ENCODE measurements at regions not wholly inside any gene's neighbourhood (a gene's known extent, or its start where the extent isn't known, plus 50 kb on each side); places are given as distances from the start of the nearest gene placed in this dataset.
"Not testable (repeated sequence)": the region's sequence is repeated elsewhere in the genome, so short reads cannot be mapped to it uniquely, and the experiment has no call there.

GRCh38 chr22:48309836-48310235 lies 1517.8 kb downstream of the BRD1 start:
- DNase-seq: no peak

DNA sequence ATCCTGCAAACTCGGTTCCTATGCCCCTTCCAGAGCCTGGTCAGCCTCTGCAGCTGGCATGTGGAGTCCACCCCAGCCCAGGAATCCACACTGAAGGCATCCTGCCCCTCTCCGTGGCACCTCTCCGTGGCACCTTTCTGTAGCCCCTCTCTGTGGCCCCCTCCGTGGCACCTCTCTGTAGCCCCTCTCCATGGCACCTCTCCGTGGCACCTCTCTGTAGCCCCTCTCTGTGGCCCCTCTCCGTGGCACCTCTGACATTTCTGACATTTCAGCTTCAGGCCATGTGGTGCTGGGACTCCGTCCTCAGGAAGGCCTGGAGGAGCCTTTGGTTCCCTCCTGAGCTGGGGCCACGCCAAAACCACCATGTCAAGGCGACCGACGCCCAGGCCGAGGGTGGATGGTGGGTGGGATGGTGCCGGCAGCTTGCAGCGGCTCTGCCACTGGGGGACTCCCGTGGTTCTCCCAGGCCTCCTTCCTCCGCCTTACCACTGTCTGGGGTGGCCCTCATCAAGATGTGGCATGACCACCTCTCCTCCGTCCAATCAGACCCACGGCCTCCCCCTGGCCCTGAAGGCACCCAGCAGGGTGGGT lies 1518.5 kb downstream of the BRD1 start:
- DNase-seq: no peak

DNA sequence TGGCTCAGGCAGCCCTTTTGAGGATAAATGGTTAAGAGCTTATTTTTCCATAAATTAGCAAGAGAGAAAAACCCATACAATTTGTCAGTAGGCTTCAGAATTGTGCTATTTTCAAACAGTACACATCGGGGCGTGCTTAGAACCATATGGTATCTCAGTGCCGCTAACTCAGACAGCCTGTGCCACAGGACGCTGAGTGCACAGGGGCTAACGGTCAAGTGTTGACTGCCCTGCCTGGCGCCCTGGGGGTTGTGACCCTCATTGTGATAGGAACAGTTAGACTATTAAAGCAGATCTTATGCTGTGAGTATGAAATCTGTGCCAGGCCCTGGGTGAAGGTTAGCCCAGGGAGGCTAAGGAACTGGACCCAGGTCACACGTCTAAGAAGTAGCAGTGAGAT lies 1519.7 kb downstream of the BRD1 start:
- no peak for DNase-seq

- no peak for DNase-seq
Measured at GRCh38 chr22:48306785-48307510, 1520.7 kb downstream of the BRD1 start.

DNA sequence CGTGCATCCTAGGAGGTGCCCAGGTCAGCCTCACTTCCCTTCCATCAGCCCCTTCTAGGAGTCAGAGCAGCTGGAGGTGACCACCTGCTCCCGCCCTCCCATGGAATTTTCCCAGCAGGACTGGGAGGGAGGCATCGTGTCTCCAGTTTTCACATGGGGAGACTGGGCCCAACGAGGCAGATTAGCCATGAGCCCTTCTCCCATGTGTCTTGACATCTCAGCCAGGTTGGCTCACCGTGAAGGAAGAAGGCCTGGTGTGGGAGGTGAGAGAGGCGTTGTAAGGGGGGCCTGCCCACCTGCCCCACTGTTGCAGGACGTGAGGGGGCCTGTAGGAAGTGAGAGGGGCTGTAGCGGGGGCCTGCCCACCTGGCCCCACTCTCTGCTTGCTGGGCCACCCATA lies 1521.4 kb downstream of the BRD1 start:
- no peak for DNase-seq

GRCh38 chr22:48305726-48306235 lies 1521.9 kb downstream of the BRD1 start:
- no peak for DNase-seq

DNA sequence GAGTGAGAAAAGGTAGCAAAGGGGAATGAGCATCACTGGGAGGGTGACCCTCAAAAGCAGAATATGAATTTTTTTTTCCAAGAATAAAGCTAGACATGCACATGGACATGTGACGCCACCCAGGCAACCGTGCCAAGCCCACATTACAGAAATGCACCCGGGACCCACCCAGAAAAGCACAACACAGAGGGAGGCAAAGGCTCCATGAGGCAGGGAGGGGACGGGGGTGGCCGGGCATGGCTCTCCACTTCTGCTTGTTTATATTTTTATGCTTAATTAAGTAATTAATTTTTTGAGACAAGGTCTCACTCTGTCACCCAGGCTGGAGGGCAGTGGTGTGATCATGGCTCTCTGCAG lies 1524.3 kb downstream of the BRD1 start:
- no peak for DNase-seq

DNA sequence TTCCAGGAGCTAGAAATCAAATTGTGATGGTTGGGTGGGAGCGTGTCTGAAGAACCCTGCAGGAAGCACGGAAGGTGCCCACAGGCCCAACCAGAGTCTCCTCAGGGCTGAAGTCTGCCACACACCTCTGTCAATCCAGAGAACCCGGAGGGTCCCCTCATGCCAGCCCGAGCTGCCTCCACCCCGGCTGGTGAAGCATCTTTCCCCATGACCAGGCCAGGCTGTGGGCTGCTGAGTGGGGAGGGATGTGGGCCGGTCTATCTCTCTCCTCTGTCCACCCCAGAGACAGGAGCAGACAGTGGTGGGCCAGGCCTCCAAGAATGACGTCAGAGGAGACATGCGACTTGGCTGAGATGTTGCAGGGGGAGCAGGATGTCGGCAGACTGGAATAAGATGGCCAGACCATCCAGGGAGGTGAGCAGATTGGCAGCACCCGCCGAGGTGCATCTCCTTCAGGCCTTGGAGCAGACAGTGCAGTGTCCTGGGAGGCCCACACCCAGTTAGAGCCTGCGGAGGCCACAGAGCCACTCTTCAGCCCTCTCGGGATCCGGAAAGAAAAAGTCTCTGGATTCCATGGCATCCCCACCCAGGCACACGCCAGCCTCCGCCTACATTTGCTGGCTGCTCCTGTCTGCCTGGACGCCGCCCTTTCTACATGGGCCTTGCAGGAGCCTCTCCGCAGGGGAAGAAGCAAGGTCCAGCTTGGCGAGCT lies 1524.9 kb downstream of the BRD1 start:
- no peak for DNase-seq

GRCh38 chr22:48301908-48302307 lies 1525.8 kb downstream of the BRD1 start:
- no peak for DNase-seq

DNA sequence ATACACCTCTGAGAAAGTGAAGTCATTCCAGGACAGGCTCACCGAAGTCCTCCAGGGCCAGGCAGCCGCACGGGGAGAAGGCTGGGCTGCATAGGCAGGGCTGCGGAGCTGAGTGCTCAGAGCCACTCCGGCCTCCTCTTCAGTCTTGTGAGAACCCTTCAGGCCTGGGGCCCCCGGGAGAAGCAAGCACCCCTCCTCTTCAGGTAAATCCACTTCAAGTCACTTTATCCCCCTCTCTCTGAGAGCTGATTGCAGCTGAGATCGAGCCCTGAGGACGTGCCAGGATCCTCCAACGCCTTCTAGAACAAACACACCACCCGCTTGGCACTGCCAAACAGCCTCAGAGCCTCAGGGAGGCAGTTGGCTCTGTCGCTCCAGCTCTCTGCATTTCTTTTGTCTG lies 1526.3 kb downstream of the BRD1 start:
- DNase-seq: no peak

DNA sequence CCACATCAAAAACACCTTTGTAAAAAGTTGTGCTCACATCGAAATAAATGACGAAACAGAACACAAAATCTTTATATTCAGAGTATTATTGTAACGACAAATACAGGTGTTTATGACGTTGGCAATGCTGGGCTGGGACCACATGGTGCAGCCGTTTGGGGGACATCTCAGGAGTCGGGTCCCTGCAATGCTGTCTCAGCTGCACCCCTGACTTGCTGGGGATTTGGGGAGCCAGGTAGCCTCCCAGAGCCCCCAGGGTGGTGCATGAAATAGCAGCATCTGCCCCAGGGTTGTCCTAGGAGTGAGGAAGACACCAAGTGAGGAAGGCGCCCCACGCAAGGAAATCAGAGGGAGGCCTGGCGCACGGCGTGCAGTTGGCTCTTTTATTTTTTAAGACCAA lies 1526.8 kb downstream of the BRD1 start:
- DNase-seq: no peak

GRCh38 chr22:48299801-48300200 lies 1527.9 kb downstream of the BRD1 start:
- DNase-seq: no peak

GRCh38 chr22:48299124-48299523 lies 1528.5 kb downstream of the BRD1 start:
- no peak for DNase-seq

GRCh38 chr22:48297296-48297695 lies 1530.4 kb downstream of the BRD1 start:
- DNase-seq: no peak

DNA sequence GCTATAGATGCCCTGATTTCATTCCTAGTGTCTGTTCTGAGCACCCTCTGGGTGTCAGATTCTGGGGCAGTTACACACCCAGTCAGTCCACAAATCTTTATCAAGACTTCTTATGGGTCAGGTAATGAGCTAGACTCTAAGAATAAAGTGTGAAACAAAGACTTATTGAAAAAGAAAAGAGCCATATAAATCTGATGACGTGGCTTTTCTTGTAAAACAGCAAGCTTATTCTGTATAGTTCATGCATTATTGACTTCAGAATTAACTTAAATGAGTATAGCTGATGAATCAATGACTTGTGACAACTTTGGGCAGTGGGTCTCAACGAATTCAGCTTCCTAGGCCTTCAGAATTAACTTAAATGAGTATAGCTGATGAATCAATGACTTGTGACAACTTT lies 1527.5 kb downstream of the TBC1D22A start:
- DNase-seq: not testable (repeated sequence)

DNA sequence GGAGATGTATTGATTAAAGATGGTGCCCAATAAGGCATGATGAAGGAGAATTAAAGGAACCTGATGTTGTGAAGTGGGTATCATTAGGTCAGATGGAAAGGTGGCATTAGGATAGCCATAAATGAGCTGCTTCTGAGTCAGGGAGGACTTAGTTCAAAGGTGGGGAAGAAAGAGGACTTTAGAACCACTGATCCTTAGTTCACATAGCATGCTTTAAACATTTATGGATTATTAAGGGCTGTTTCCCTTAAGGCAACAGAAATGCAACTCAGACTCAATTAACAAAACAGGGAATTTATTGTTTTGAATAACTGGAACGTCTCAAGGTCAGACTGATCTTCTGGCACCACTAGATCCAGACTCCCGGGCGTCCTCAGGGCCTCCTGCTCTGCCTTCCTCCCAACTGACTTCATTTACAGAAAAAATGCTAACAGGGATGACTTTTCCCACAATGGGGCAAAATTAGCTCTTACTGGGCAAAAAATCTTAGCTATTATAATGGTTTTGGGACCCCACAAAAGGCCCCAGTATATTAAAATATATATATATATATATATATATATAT lies 1526.0 kb downstream of the TBC1D22A start:
- no peak for DNase-seq

GRCh38 chr22:48287031-48287430 lies 1524.6 kb downstream of the TBC1D22A start:
- DNase-seq: no peak

DNA sequence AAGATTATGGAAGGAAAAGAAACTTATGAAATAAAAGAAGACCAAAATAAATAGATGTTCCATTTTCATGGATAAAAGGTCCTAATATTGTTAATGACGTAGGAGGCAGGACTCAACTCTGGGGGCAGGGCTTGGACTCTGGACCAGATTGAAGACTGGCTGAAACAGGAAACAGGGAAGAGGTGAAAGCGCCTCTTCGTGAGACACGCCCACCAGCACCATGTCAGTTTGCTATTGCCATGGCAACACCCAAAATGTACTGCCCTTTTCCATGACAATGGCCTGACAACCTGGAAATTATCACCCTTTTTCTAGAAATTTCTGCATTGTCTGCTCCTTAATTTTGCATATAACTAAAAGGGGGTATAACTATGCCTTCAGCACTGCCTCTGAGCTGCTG lies 1522.2 kb downstream of the TBC1D22A start:
- DNase-seq: no peak

DNA sequence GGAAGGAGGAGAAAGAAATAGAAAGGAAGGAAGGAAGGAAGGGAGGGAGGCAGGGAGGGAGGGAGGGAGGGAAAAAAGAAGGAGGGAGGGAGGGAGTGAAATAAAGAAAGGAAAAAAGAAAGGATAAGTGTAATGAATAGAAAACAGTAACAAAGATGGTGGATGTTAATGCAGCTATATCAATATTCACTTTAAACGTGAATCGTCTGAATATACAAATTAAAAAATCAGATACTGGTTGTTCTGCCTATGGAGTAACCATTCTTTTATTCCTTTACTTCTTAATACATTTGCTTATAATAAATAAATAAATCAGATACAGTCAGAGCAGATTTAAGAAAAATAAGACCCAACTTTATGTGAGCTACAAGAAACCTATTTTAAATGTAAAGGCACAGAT lies 1520.4 kb downstream of the TBC1D22A start:
- no peak for DNase-seq

GRCh38 chr22:48279461-48279756 lies 1517.0 kb downstream of the TBC1D22A start:
- DNase-seq: no peak

DNA sequence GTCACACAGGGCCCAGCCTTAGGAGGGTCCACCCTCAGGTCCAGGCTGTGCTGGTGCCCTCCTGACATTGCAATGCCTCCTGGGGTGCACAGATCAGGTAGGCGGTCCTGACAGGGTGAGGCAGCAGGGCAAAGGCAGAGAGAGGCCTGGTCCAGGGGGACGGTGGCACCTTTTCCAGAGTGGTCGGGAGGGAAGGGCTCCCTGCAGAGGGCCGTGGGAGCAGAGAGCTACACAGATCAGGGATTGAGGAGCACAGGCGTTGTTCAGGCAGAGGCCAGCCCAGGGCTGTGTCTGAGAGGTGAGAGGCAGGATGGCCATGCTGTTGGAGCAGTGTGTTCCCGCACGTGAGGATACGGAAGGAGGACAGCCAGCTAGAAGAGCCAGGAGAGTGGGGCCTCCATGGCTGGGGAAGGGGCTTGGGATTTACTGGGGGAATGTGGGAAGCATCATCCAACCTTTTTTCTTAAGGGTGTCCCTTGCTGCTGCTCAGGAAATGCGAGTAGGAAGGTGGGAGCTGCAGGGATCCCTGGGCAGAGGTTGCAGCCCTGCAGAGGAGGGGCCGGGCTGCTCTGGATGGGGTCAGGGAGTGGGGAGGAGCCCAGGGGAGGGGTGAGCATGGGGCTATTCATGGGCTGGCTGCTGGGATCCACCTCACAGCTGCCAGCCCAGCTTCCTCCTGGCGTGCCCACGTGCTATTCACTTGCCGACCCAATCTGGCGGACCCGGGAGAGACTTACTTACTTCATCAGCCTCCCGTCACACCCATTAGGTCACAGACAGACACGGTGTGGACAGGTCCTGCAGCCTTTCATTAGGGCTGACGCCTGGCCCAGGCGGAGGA lies 1516.4 kb downstream of the TBC1D22A start:
- no peak for DNase-seq

- no peak for DNase-seq
Measured at GRCh38 chr22:48277868-48278581, 1515.6 kb downstream of the TBC1D22A start.

All from NCI-H345 (cell line).